Keratinocyte (primary cell): ENCODE measurements at regions not wholly inside any gene's neighbourhood (a gene's known extent, or its start where the extent isn't known, plus 50 kb on each side); places are given as distances from the start of the nearest gene placed in this dataset.

ENCODE experiments used
- CTCF ChIP-seq, 3 experiments: IDR thresholded peaks in 1 of 3; conservative IDR thresholded peaks in 1 of 3; optimal IDR thresholded peaks in 1 of 3; 2 replicates in 2 of 3; 3 replicates in 1 of 3; pipeline versions ENCODE3 to v1.5.1; 2011; ENCODE audit warnings: low read length in 3 of 3, mild to moderate bottlenecking in 3 of 3, moderate library complexity in 2 of 3, control low read depth in 1 of 3, inconsistent platforms in 1 of 3; ENCODE audit not compliant: insufficient read depth in 2 of 3; ENCODE audit errors: extremely low read depth in 1 of 3
- EZH2 ChIP-seq: IDR thresholded peaks from one replicate; pipeline ENCODE4 v1.6.1; 2012; ENCODE audit warnings: inconsistent platforms, mild to moderate bottlenecking, low read length, moderate library complexity

- TF ChIP-seq CTCF (optimal IDR thresholded peaks at IDR 0.05 in 1 of 3, IDR thresholded peaks at IDR 0.05 in 1 of 3, conservative IDR thresholded peaks at IDR 0.05 in 1 of 3; ENCODE audit: extremely low read depth in 1 of 3, insufficient read depth in 2 of 3, low read length in 3 of 3) (no peak), EZH2 (no peak)
These were observed 754.8 kb upstream of the RIOK2 start for GRCh38 chr5:97937846-97938245.
